Heart left ventricle (tissue), 16 donors: ENCODE measurements at regions not wholly inside any gene's neighbourhood (a gene's known extent, or its start where the extent isn't known, plus 50 kb on each side); places are given as distances from the start of the nearest gene placed in this dataset.

Experiments used
- ATAC-seq, 4 donors: fragments of 200-7000 bp; cut with Tn5 transposase; one replicate each; pipeline ENCODE4 v1.9.1; 2020 to 2022; ENCODE audit warnings: moderate library complexity in 4 of 4, mild to moderate bottlenecking in 3 of 4, moderate number of reproducible peaks in 1 of 4
- DNase-seq, 5 donors: peaks; one replicate each; pipeline ENCODE4 v3.0.0-alpha.2; 2020
- H3K27ac ChIP-seq, 12 donors: fragments of 200-600 bp; sonication (generic) in 4 of 12; one replicate each; pipeline versions ENCODE4 v1.5.0 to v1.8.0; 2016 to 2022; ENCODE audit warnings: mild to moderate bottlenecking in 2 of 12
- H3K27me3 ChIP-seq, 9 donors: fragments of 200-600 bp; sonication (generic) in 2 of 9; one replicate each; pipeline versions ENCODE4 v1.5.1 to v1.8.0; 2016 to 2022; ENCODE audit warnings: mild to moderate bottlenecking in 3 of 9
- H3K36me3 ChIP-seq, 9 donors: fragments of 200-600 bp; sonication (generic) in 2 of 9; one replicate each; pipeline versions ENCODE4 v1.5.0 to v1.8.0; 2018 to 2022; ENCODE audit warnings: mild to moderate bottlenecking in 2 of 9
- H3K4me1 ChIP-seq, 12 donors: fragments of 200-600 bp; sonication (generic) in 4 of 12; one replicate each; pipeline versions ENCODE4 v1.5.0 to v1.8.0; 2016 to 2022; ENCODE audit warnings: mild to moderate bottlenecking in 3 of 12
- H3K4me3 ChIP-seq, 12 donors: fragments of 200-600 bp; sonication (generic) in 4 of 12; one replicate each; pipeline versions ENCODE4 v1.5.0 to v1.8.0; 2017 to 2022; ENCODE audit warnings: mild to moderate bottlenecking in 9 of 12, moderate library complexity in 4 of 12
- H3K9me3 ChIP-seq, 12 donors: fragments of 200-600 bp; sonication (generic) in 4 of 12; one replicate each; pipeline versions ENCODE4 v1.5.0 to v1.8.0; 2016 to 2022; ENCODE audit warnings: mild to moderate bottlenecking in 1 of 12
- POLR2A ChIP-seq, 2 donors: fragments of 450-650 bp; IDR thresholded peaks; one replicate each; pipeline ENCODE4 v1.6.1; 2017; ENCODE audit warnings: antibody characterized with exemption in 2 of 2, mild to moderate bottlenecking in 2 of 2, moderate library complexity in 2 of 2
- WGBS, 4 donors: extraction: QIAGEN DNeasy Blood & Tissue Kit in 2 of 4; methylation state at CpG; one replicate each; pipeline versions ENCODE4 v1.1.5 to v1.1.7; 2013 to 2018; 5-methylcytosine and 5-hydroxymethylcytosine counted together
- intact Hi-C, 10 donors: fragments of 100-400 bp; cut with DNase I; formaldehyde crosslinking; loops; one replicate each; pipeline versions ENCODE4 v1.11.1 to v1.14.2; 2022
- TF ChIP-seq, protein P1 (sequence below), 12 donors: fragments of 200-600 bp; sonication (generic) in 4 of 12; IDR thresholded peaks; one replicate each; pipeline versions ENCODE4 v1.5.0 to v1.8.0; 2018 to 2022; ENCODE audit warnings: antibody characterized with exemption in 12 of 12, mild to moderate bottlenecking in 5 of 12
- donor health status: ischemic (EF 13 %, LVEDD 7.1; RV severe dilation, severe dysfunction).
- donor health status: healthy with polysubstance abuse.
- donor health status: DM: no; HTN: yes; CAD: no.
- donor health status: DM: no; HTN: no; CAD: no.
- donor health status: ischemic (EF 25% LVEDD 6.9; RV normal size, moderate dysfunction).
- donor health status: ischemic (EF 25% LVEDD 5.7; RV mildly dilated, moderate dysfunction).
- donor health status: healthy.
- donor health status: DM: yes; HTN: yes; CAD: no.
- donor health status: ischemic (EF 35%, LVEDD 5.7; RV mildly dilated, moderate dysfunction).
- donor health status: nonischemic (EF 11% LVEDD 7.7; RV severe dilation, severe dysfunction).
- donor health status: DM: yes; HTN: yes; CAD: no.
- donor health status: PGD.
- donor health status: ischemic (EF 29% LVEDD 5.4; RV normal size, mild dysfunction).
- donor health status: nonischemic (EF 23%, LVEDD 6.1; RV moderate dilation, normal function).

DNA sequence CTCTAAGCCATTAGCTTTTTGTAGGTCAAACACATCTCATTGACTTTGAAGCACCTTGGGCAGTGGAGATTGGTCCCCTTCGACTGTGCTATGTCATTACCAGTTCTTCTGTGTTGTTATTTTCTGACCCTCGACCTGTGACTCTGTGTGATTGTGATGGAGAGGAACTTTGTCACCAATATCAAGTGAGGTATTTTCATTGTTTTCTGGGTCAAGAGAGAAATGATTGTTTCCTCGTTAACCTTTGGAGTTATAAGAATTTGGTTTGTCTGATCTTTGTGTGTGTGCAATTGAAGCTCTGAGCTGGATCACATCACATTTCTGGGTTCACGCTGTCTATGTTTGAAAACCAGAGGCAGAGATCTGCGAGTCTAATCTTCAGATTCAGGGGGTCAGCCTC is 432.2 kb upstream of the KLF6 start:
- TF ChIP-seq POLR2A (IDR thresholded peaks at IDR 0.05): no peak
- TF ChIP-seq, protein P1, sequence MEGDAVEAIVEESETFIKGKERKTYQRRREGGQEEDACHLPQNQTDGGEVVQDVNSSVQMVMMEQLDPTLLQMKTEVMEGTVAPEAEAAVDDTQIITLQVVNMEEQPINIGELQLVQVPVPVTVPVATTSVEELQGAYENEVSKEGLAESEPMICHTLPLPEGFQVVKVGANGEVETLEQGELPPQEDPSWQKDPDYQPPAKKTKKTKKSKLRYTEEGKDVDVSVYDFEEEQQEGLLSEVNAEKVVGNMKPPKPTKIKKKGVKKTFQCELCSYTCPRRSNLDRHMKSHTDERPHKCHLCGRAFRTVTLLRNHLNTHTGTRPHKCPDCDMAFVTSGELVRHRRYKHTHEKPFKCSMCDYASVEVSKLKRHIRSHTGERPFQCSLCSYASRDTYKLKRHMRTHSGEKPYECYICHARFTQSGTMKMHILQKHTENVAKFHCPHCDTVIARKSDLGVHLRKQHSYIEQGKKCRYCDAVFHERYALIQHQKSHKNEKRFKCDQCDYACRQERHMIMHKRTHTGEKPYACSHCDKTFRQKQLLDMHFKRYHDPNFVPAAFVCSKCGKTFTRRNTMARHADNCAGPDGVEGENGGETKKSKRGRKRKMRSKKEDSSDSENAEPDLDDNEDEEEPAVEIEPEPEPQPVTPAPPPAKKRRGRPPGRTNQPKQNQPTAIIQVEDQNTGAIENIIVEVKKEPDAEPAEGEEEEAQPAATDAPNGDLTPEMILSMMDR (IDR thresholded peaks at IDR 0.05): no peak
- Histone ChIP-seq H3K9me3 (no peaks in the 10 kb centered on the region), H3K36me3 (no peaks in the 10 kb centered on the region), H3K27me3 (no peaks in the 10 kb centered on the region), H3K27ac (peak overlapping the region in 2 of 12 donors; percentile 18 to 23), H3K4me1 (peaks cover 0 to 23% (median 6%) of the 10 kb centered on the region in 12 donors), H3K4me3 (peak overlapping the region in 1 of 12 donors; percentile 8)
- 69 to 71% (median 70%) methylated on average over 5 of the region's 5 CpGs for WGBS, 4 donors
- intact Hi-C loops: no loop called here
- DNase-seq (no peak), ATAC-seq (peak in 3 of 4 donors; percentile 41 to 49 (median 42))

DNA sequence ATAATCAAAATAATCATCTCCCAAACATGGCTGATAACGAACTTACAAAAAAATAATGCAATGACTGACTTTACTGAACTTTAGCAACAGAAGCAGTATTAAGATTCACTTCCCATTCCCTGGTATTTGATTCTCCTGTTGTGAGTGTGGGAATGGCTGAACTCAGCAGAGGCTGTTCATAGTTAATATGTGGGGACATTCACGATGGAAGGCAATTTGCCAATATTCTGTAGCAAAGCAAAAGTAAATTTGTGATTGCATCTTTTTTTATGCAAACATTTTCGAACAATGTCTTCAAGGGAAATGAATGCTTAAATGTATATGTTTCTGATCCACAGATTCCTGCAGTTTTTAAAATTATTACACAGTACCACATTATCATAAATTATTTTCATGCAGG is 431.7 kb upstream of the KLF6 start:
- ATAC-seq (no peak), DNase-seq (no peak)
- TF ChIP-seq, protein P1 (IDR thresholded peaks at IDR 0.05): no peak
- no peaks in the 10 kb centered on the region for H3K9me3 ChIP-seq
- peaks cover 0 to 23% (median 6%) of the 10 kb centered on the region in 12 donors for H3K4me1 ChIP-seq
- no peak overlapping the region for H3K4me3 ChIP-seq
- H3K27ac ChIP-seq: no peak overlapping the region
- WGBS, 4 donors: 57 to 64% (median 61%) methylated on average over 3 of the region's 3 CpGs
- no peaks in the 10 kb centered on the region for H3K36me3 ChIP-seq
- intact Hi-C loops: no loop called here
- H3K27me3 ChIP-seq: no peaks in the 10 kb centered on the region

DNA sequence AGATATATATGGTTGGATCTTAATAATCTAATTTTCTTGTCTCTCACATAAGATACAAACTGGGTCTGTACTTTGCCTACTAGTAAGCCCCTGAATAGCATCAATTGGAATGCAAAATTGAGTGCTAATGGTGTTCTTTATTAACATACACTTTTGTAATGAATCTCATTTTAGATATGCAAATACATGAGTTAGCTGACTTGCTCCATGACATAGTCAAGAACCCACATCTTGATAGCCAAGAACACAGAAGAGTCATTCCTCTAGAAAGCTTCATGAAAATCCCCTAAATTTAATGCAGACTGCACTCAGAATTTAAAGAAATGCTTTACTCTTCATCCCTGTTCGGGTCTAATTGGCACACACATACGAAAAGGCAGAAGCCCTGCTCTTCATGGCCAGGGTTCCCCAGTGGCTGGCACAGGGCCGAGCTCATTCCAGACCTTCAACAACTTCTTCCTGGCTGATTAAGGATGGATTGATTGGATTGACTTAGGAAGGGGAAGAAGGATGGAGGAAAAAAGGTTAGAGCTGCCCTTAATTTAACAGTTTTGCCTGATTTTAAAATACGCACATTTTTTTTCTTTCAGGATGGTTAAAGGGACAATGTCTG is 431.1 kb upstream of the KLF6 start:
- ATAC-seq: no peak
- H3K4me3 ChIP-seq: no peak overlapping the region
- intact Hi-C loops: no loop called here
- no peaks in the 10 kb centered on the region for H3K9me3 ChIP-seq
- no peaks in the 10 kb centered on the region for H3K27me3 ChIP-seq
- H3K27ac ChIP-seq: no peak overlapping the region
- no peak for DNase-seq
- H3K4me1 ChIP-seq: peaks cover 0 to 23% (median 6%) of the 10 kb centered on the region in 12 donors
- WGBS, 4 donors: 73 to 84% (median 74%) methylated on average over 4 of the region's 4 CpGs
- TF ChIP-seq POLR2A (IDR thresholded peaks at IDR 0.05): no peak
- TF ChIP-seq, protein P1 (IDR thresholded peaks at IDR 0.05): no peak
- no peaks in the 10 kb centered on the region for H3K36me3 ChIP-seq

DNA sequence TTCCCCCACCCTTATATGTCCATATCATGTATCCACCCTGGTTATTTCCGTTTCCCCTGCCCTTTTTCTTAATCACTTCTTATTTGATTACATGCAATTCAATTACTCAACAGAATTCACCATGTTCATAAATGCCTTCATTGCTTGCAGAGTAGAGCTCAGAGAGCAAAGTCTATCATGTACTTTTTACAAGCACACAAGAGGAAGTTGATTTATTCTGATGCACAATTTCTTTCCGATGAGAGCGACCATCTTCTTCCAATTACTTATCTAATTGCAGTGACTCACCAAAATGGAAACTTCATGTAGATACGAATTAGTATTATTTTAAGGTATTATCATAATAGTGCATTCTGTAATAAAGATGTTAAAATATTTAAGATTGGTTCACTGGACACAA is 430.5 kb upstream of the KLF6 start:
- no peak for DNase-seq
- no peaks in the 10 kb centered on the region for H3K36me3 ChIP-seq

More for the DNA sequence above, 430.5 kb upstream of the KLF6 start:
- no peak overlapping the region for H3K4me3 ChIP-seq
- no peaks in the 10 kb centered on the region for H3K9me3 ChIP-seq
- H3K4me1 ChIP-seq: peaks cover 0 to 23% (median 5%) of the 10 kb centered on the region in 12 donors
- no peaks in the 10 kb centered on the region for H3K27me3 ChIP-seq
- intact Hi-C loops: no loop called here
- ATAC-seq: no peak
- WGBS, 4 donors: 88 to 92% (median 90%) methylated on average over 4 of the region's 4 CpGs
- TF ChIP-seq POLR2A (IDR thresholded peaks at IDR 0.05): no peak
- TF ChIP-seq, protein P1 (IDR thresholded peaks at IDR 0.05): no peak
- H3K27ac ChIP-seq: no peak overlapping the region
